ENCODE measurements at regions not wholly inside any gene's neighbourhood (a gene's known extent, or its start where the extent isn't known, plus 50 kb on each side); places are given as distances from the start of the nearest gene placed in this dataset.

- POLR2A ChIA-PET: no interaction called here
- no peaks in the 10 kb centered on the region for H3K36me3 ChIP-seq (replicated peaks in 1 of 2; ENCODE audit: control insufficient read depth in 1 of 2, insufficient read depth in 2 of 2, low read length in 2 of 2)
- in situ Hi-C loops (cut with HindIII; ENCODE audit: extremely low pct_ligation_motif_present, low pct_unique_long_range_greater_than_20kb): no loop called here
These were observed 89.0 kb upstream of the NPTX2 start for GRCh38 chr7:98528079-98528478.

More at GRCh38 chr7:98528079-98528478, 89.0 kb upstream of the NPTX2 start:
- Histone ChIP-seq H4K20me1 (ENCODE audit: insufficient read depth, low read length) (no peaks in the 10 kb centered on the region), H3K9me3 (ENCODE audit: low read length) (no peaks in the 10 kb centered on the region; the same call in 1 of the 2 replicates), H3K4me3 (replicated peaks in 1 of 3; ENCODE audit: insufficient read depth in 1 of 3, low read depth in 2 of 3, low read length in 3 of 3) (no peak overlapping the region), H3K4me1 (ENCODE audit: insufficient read depth, low read length) (no peaks in the 10 kb centered on the region), H3K9ac (ENCODE audit: insufficient read depth, low read depth, low read length) (no peak overlapping the region), H3K27me3 (ENCODE audit: control insufficient read depth in 1 of 2, insufficient read depth in 2 of 2, low read length in 2 of 2) (peaks cover 0 to 11% of the 10 kb centered on the region in 2 experiments; a peak in 2 of 5 replicates), H3K27ac (ENCODE audit: extremely low read length, insufficient read depth, low read length) (no peak overlapping the region), H3K79me2 (ENCODE audit: insufficient read depth, low read length) (no peaks in the 10 kb centered on the region), H2AFZ (ENCODE audit: low read length) (no peak overlapping the region), H3K4me2 (ENCODE audit: low read depth, low read length) (no peak overlapping the region)
- TF ChIP-seq FLYWCH1 (CRISPR knock-in tag; IDR thresholded peaks at IDR 0.05) (no peak), REPIN1 (CRISPR knock-in tag; IDR thresholded peaks at IDR 0.05; ENCODE audit: borderline replicate concordance, low read depth) (no peak), ZNF121 (CRISPR knock-in tag; IDR thresholded peaks at IDR 0.05) (no peak), ZNF720 (CRISPR knock-in tag; IDR thresholded peaks at IDR 0.05) (no peak), ZNF354B (CRISPR knock-in tag; IDR thresholded peaks at IDR 0.05) (no peak), ZNF30 (CRISPR knock-in tag; IDR thresholded peaks at IDR 0.05) (no peak), POLR2A (IDR thresholded peaks at IDR 0.05; ENCODE audit: insufficient read depth in 1 of 2, low read depth in 2 of 2, low read length in 2 of 2) (no peak), PHB2 (IDR thresholded peaks at IDR 0.05; ENCODE audit: partially characterized antibody) (no peak), CCDC6 (CRISPR knock-in tag; IDR thresholded peaks at IDR 0.05) (no peak), EED (CRISPR knock-in tag; IDR thresholded peaks at IDR 0.05) (no peak), ZBTB3 (CRISPR knock-in tag; IDR thresholded peaks at IDR 0.05; ENCODE audit: borderline replicate concordance, low read depth) (no peak), RFX1 (IDR thresholded peaks at IDR 0.05) (no peak), HHEX (CRISPR knock-in tag; IDR thresholded peaks at IDR 0.05) (no peak)
- TF ChIP-seq, protein P1, sequence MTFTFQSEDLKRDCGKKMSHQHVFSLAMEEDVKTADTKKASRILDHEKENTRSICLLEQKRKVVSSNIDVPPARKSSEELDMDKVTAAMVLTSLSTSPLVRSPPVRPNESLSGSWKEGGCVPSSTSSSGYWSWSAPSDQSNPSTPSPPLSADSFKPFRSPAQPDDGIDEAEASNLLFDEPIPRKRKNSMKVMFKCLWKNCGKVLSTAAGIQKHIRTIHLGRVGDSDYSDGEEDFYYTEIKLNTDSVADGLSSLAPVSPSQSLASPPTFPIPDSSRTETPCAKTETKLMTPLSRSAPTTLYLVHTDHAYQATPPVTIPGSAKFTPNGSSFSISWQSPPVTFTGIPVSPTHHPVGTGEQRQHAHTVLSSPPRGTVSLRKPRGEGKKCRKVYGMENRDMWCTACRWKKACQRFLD (CRISPR knock-in tag; IDR thresholded peaks at IDR 0.05; ENCODE audit: borderline replicate concordance): no peak
- TF ChIP-seq, protein P2, sequence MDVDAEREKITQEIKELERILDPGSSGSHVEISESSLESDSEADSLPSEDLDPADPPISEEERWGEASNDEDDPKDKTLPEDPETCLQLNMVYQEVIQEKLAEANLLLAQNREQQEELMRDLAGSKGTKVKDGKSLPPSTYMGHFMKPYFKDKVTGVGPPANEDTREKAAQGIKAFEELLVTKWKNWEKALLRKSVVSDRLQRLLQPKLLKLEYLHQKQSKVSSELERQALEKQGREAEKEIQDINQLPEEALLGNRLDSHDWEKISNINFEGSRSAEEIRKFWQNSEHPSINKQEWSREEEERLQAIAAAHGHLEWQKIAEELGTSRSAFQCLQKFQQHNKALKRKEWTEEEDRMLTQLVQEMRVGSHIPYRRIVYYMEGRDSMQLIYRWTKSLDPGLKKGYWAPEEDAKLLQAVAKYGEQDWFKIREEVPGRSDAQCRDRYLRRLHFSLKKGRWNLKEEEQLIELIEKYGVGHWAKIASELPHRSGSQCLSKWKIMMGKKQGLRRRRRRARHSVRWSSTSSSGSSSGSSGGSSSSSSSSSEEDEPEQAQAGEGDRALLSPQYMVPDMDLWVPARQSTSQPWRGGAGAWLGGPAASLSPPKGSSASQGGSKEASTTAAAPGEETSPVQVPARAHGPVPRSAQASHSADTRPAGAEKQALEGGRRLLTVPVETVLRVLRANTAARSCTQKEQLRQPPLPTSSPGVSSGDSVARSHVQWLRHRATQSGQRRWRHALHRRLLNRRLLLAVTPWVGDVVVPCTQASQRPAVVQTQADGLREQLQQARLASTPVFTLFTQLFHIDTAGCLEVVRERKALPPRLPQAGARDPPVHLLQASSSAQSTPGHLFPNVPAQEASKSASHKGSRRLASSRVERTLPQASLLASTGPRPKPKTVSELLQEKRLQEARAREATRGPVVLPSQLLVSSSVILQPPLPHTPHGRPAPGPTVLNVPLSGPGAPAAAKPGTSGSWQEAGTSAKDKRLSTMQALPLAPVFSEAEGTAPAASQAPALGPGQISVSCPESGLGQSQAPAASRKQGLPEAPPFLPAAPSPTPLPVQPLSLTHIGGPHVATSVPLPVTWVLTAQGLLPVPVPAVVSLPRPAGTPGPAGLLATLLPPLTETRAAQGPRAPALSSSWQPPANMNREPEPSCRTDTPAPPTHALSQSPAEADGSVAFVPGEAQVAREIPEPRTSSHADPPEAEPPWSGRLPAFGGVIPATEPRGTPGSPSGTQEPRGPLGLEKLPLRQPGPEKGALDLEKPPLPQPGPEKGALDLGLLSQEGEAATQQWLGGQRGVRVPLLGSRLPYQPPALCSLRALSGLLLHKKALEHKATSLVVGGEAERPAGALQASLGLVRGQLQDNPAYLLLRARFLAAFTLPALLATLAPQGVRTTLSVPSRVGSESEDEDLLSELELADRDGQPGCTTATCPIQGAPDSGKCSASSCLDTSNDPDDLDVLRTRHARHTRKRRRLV (CRISPR knock-in tag; IDR thresholded peaks at IDR 0.05): no peak
- no TSS peak for BruUV-seq (replicated peaks)
- ATAC-seq (no peak), FAIRE-seq (no peak), DNase-seq (ENCODE audit: low spot score) (no peak)
- 10% methylated on average over 8 of the region's 8 CpGs for WGBS (ENCODE audit: low lambda C conversion rate)
- CTCF ChIA-PET (ENCODE audit: low intra/inter-chr PET ratio, low total read pairs): no interaction called here
- intact Hi-C loops (cut with micrococcal nuclease; ENCODE audit: unreplicated experiment): no loop called here

Data from HepG2 (cell line).